GM06990 (cell line): ENCODE measurements at regions not wholly inside any gene's neighbourhood (a gene's known extent, or its start where the extent isn't known, plus 50 kb on each side); places are given as distances from the start of the nearest gene placed in this dataset.

ENCODE experiments used
- DNase-seq: peaks from one replicate; pipeline ENCODE4 v3.0.0-alpha.2; 2011; ENCODE audit not compliant: insufficient read length; ENCODE audit errors: extremely low read depth
- H3K27me3 ChIP-seq: replicated peaks from 2 replicates; pipeline ENCODE4 v1.6.0; 2011; ENCODE audit warnings: low read length; ENCODE audit not compliant: control insufficient read depth, insufficient read depth
- H3K36me3 ChIP-seq: 2 replicates; pipeline ENCODE4 v1.5.1; 2011; ENCODE audit warnings: low read length; ENCODE audit not compliant: control insufficient read depth, insufficient read depth
- H3K4me3 ChIP-seq: replicated peaks from 2 replicates; pipeline ENCODE4 v1.5.1; 2011; ENCODE audit warnings: low read depth, mild to moderate bottlenecking, control low read depth, low read length
- CTCF ChIP-seq: IDR thresholded peaks from 2 replicates; pipeline ENCODE4 v1.5.1; 2011; ENCODE audit warnings: low read length, control low read depth, mild to moderate bottlenecking, inconsistent platforms; ENCODE audit not compliant: insufficient read depth, poor library complexity, severe bottlenecking

DNA sequence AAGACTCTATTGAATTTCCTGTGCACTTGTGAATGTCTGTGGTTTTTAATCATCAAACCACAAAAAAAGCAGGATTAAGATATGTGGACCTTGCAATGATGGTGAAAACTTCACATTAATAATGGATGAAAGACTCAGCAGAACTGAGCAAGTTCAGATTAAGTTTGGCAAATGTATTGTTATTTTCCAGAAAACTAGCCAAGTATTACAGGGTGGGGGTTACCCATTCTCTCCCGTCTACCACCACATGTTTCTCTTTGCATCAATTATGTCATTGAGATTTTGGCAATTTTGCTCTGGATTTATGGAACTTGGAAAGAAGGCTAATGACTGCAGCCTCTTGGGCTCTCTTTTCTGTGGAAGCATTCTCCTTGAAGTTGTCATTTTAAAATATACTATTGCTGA, 577.1 kb downstream of the ANKRD50 start:
- H3K27me3 ChIP-seq = no peaks in the 10 kb centered on the region
- TF ChIP-seq CTCF = no peak
- DNase-seq = no peak
- no peaks in the 10 kb centered on the region for H3K36me3 ChIP-seq
- H3K4me3 ChIP-seq = no peak overlapping the region

DNA sequence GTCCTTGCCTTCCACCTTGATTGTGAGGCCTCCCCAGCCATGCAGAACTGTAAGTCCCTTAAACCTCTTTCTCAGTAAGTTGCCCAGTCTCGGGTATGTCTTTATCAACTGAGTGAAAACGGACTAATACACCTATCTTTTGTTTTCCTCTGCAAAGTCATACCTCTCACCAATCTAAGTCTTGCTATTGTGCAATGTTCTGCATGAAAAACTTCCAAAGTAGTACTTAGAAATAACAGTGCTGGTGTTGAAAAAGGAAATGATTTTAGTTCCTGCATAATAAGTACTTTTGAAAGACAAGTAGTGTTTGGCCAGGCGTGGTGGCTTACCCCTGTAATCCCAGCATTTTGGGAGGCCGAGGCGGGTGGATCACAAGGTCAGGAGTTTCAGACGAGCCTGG, 573.5 kb downstream of the ANKRD50 start:
- H3K36me3 ChIP-seq = no peaks in the 10 kb centered on the region
- TF ChIP-seq CTCF = no peak
- no peaks in the 10 kb centered on the region for H3K27me3 ChIP-seq
- no peak overlapping the region for H3K4me3 ChIP-seq
- DNase-seq = no peak

DNA sequence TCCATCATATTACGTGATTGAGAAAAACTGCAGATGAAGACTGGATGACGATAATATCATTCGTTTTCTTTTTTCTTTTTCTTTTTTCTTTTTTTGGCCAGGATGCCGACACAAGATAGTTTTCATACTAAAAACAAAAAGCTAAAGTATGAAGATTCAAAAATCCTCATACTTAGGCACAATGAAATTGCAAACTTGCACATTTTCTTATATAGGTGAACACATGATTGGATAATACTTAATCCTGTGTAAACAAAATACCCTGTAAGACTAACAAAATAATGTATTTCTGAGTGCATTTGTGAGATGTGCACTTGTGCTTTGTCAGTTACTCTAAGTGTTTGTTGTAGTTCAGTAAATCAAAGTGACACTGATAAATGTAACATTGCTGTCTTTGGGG, 568.9 kb downstream of the ANKRD50 start:
- no peak for TF ChIP-seq CTCF
- Histone ChIP-seq H3K27me3 (no peaks in the 10 kb centered on the region), H3K36me3 (no peaks in the 10 kb centered on the region), H3K4me3 (no peak overlapping the region)
- DNase-seq = no peak

GRCh38 chr4:124144238-124144654, 568.3 kb downstream of the ANKRD50 start:
- no peak for DNase-seq
- no peak for TF ChIP-seq CTCF
- no peaks in the 10 kb centered on the region for H3K27me3 ChIP-seq
- no peaks in the 10 kb centered on the region for H3K36me3 ChIP-seq
- no peak overlapping the region for H3K4me3 ChIP-seq

DNA sequence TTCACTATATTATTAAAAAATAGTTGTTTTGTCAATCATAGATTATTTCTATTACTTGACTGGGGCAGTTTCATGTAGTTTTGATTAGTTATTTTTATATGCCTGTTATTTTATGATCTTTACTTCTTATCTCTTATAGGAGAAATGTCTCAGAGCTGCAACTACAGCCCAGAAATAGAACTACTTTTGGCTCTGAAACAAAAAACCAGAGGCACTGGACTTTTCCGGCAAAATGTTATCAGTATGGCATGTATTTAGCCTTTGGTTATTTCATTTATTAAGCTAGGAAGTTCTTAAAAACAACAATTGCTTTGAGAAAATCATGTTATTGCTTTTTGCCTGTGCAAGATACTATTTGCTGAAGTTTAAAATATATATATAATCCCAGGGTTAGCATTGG, 566.5 kb downstream of the ANKRD50 start:
- TF ChIP-seq CTCF = no peak

DNA sequence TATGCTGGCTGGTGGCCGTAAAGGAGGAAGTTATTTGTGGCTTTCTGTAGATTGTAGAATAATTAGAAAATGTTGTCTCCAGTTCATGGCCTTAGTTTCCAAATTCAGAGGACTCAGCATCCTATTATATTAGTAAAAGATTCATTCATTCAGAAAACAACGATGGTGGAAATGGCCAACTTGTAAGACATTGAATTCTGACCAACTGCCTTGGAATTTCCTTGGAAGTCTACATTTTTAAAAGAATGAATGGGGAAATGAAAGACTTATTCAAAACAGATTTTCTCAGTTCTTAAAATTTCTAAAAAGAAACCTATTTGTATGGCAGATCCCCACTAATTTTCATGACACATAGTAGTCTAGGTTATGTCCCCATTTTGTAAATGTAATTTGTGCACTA, 561.5 kb downstream of the ANKRD50 start:
- no peaks in the 10 kb centered on the region for H3K27me3 ChIP-seq
- no peaks in the 10 kb centered on the region for H3K36me3 ChIP-seq
- no peak overlapping the region for H3K4me3 ChIP-seq
- no peak for TF ChIP-seq CTCF
- DNase-seq = no peak

More for the DNA sequence above, 566.5 kb downstream of the ANKRD50 start:
- Histone ChIP-seq H3K27me3 (no peaks in the 10 kb centered on the region), H3K36me3 (no peaks in the 10 kb centered on the region), H3K4me3 (no peak overlapping the region)
- DNase-seq = no peak
